ENCODE measurements at regions not wholly inside any gene's neighbourhood (a gene's known extent, or its start where the extent isn't known, plus 50 kb on each side); places are given as distances from the start of the nearest gene placed in this dataset.
A peak's percentile ranks its signal among the peaks of the same experiment; 100 is the strongest.

DNA sequence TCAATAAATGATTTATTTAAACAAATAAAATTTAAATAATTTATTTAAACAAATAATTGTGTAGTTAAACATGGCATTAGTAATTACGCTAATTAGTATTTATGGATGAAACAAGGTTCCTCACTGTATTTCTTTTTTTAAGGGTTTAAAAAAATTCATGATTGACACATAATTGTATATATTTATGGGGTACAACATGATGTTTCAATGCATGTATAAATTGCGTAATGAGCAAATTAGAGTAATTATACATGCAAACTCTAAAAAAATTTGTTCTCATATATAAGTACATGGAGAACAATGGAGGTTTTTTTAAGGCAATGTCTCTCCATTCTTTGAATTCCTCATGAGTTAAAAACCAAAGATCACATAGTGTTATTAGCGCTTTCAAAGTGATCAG, 115.7 kb upstream of the KLF3 start:
- Histone ChIP-seq H3K4me3 (ENCODE audit: low read depth, low read length) (no peak overlapping the region), H3K27ac (ENCODE audit: low read depth, low read length) (no peak overlapping the region), H2AFZ (ENCODE audit: low read length, unreplicated experiment) (no peak overlapping the region), H3K36me3 (ENCODE audit: insufficient read depth, low read length) (no peaks in the 10 kb centered on the region), H3K27me3 (ENCODE audit: insufficient read depth, low read length) (no peaks in the 10 kb centered on the region; the same call in 1 of the 2 replicates), H3K79me2 (ENCODE audit: control insufficient read depth, insufficient read depth, low read length, unreplicated experiment) (no peaks in the 10 kb centered on the region), H3K4me1 (ENCODE audit: control insufficient read depth, insufficient read depth, low read length, unreplicated experiment) (no peaks in the 10 kb centered on the region)

DNA sequence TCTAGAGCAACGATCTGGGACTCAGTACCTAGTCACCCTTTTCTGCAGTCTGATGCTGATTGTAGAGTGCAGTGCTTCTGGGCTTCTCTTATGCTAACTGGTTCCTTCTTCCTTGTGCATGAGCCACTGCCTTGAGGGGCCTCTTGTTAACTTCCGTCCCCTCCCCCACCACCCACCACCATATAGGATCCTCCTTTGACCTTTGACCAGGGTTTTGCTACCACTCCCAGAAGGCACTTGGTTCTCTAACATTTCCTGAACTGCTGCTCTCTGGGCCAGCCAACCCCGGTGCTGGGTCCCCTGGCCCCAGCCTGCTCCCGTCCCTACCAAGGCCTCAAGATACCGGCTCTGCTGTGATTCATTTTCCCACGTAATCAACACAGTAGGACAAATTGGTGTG, 104.6 kb upstream of the KLF3 start:
- Histone ChIP-seq H3K4me3 (ENCODE audit: low read depth, low read length) (no peak overlapping the region), H3K79me2 (ENCODE audit: control insufficient read depth, insufficient read depth, low read length, unreplicated experiment) (no peaks in the 10 kb centered on the region), H3K4me1 (ENCODE audit: control insufficient read depth, insufficient read depth, low read length, unreplicated experiment) (peaks cover 11% of the 10 kb centered on the region), H2AFZ (ENCODE audit: low read length, unreplicated experiment) (no peak overlapping the region), H3K27me3 (ENCODE audit: insufficient read depth, low read length) (no peaks in the 10 kb centered on the region), H3K36me3 (ENCODE audit: insufficient read depth, low read length) (no peaks in the 10 kb centered on the region), H3K27ac (ENCODE audit: low read depth, low read length) (no peak overlapping the region)

DNA sequence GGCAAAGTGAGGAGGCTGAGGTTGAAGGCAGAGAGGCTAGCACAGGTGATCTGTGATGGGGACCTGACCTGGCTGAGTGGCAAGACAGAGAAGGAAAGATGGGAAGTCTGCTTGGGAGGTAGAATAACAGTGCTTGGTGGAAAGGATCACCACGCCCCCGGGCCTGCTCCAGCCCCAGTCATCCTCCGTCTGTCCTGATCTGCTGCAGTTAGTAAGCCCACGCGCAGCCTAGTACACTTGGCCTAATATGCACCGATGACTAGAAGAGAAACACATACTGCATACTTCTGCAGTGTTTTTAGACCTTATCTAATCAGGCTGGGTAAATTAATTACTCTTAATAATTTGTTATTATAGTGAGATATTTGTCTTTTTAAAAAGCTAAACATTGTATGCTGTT, 103.7 kb upstream of the KLF3 start:
- no peak overlapping the region for H2AFZ ChIP-seq (ENCODE audit: low read length, unreplicated experiment)
- H3K79me2 ChIP-seq (ENCODE audit: control insufficient read depth, insufficient read depth, low read length, unreplicated experiment): no peaks in the 10 kb centered on the region
- H3K4me3 ChIP-seq (ENCODE audit: low read depth, low read length): no peak overlapping the region
- H3K27me3 ChIP-seq (ENCODE audit: insufficient read depth, low read length): no peaks in the 10 kb centered on the region
- no peaks in the 10 kb centered on the region for H3K36me3 ChIP-seq (ENCODE audit: insufficient read depth, low read length)
- no peak overlapping the region for H3K27ac ChIP-seq (ENCODE audit: low read depth, low read length)
- peaks cover 18% of the 10 kb centered on the region for H3K4me1 ChIP-seq (ENCODE audit: control insufficient read depth, insufficient read depth, low read length, unreplicated experiment)

DNA sequence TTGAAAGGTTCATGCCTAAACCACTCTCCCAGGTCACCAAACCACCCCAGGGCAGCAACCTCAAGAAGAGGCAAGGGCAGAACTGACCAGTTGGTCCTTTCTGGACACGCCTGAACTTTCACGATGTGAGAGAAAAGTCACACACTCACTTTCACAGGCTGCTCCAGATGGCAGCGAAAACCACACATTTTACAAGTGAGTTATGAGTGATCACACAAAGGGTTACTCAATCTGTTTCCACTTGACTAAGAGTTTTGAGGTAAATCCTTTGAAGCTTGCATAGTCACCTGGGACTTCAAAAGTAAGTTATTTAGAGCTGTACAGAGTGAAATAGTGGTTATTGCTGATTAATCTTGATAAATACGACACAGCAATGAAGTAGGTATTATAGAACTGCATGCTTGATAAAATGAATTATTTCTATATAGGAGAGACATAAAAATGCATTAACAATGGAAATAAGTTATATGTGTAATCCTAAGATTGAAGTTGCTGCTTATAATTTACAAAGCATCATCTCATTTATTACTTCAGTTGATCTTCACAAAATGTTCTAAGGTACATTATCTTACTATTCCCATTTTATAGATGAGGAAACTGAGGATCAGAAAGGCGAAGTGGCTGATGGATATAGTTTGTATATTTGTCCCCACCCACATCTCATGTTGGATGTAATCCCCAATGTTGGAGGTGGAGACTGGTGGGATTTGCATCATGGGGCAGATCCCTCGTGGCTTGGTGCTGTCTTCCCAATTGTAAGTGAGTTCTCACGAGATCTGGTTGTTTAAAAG, 103.0 kb upstream of the KLF3 start:
- no peak overlapping the region for H2AFZ ChIP-seq (ENCODE audit: low read length, unreplicated experiment)
- H3K4me1 ChIP-seq (ENCODE audit: control insufficient read depth, insufficient read depth, low read length, unreplicated experiment): peaks cover 24% of the 10 kb centered on the region
- H3K4me3 ChIP-seq (ENCODE audit: low read depth, low read length): no peak overlapping the region
- no peak overlapping the region for H3K27ac ChIP-seq (ENCODE audit: low read depth, low read length)
- no peaks in the 10 kb centered on the region for H3K27me3 ChIP-seq (ENCODE audit: insufficient read depth, low read length)
- no peaks in the 10 kb centered on the region for H3K79me2 ChIP-seq (ENCODE audit: control insufficient read depth, insufficient read depth, low read length, unreplicated experiment)
- H3K36me3 ChIP-seq (ENCODE audit: insufficient read depth, low read length): no peaks in the 10 kb centered on the region

DNA sequence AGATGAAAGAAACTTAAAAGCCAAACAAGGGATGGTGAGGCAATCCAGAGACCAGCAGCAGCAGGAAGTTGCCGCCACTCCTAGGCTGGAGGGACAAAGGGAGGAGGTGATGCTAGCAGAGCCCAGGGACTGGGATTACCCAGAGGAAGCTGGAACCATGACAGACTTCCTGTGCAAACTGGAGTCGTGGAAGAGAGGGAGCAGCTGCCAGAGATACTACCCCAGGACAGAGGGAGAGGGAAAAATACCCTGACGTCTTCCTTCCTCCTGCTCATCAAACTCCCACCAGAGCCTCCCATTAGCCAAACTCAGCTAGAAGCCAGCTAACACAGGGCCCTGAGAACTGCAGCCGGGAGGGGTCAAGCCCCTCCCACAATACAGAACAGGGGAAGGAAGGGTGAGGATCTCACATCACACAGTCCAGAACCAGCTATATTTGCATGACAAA, 101.2 kb upstream of the KLF3 start:
- no peaks in the 10 kb centered on the region for H3K27me3 ChIP-seq (ENCODE audit: insufficient read depth, low read length)
- H3K4me3 ChIP-seq (ENCODE audit: low read depth, low read length): no peak overlapping the region
- peaks cover 40% of the 10 kb centered on the region for H3K4me1 ChIP-seq (ENCODE audit: control insufficient read depth, insufficient read depth, low read length, unreplicated experiment)
- no peak overlapping the region for H3K27ac ChIP-seq (ENCODE audit: low read depth, low read length)
- no peaks in the 10 kb centered on the region for H3K36me3 ChIP-seq (ENCODE audit: insufficient read depth, low read length)
- peak overlapping the region; percentile 20 for H2AFZ ChIP-seq (ENCODE audit: low read length, unreplicated experiment)
- H3K79me2 ChIP-seq (ENCODE audit: control insufficient read depth, insufficient read depth, low read length, unreplicated experiment): no peaks in the 10 kb centered on the region

DNA sequence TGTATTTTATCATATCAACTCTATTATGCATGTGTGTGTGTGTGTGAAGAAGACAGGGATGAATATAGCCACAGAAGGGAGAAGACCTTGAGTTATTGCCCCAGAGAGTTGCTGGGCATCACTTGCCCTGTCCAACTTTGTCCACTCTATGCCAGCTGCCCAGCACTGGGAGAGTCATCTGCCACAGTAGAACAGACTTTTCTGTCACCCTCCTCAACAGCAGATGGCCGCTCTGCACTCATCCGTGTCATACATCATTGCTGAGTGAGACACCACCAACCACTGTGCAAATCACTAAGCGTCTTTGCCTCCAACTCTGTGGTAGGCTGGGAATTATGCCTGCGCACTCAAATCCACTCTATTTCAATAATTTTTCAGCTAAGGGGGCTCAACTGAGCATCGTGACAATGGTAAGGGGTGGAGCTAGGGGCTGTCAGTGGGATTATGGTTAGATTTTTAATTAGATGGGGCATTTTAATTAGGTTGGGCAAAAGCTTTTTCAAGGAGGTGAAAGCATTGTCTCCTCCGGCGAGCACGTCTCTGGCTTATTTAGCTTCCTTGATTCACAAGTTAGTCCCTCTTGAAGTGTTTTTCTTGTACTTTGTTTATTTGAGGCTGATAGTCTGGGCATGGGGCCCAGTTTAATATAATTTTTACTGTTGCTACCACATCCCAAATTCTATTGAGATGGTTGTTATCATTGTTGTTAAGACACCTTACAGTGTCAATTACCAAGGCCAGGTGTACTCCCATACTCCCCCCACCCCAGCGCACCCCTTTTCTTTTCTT, 100.1 kb upstream of the KLF3 start:
- Histone ChIP-seq H3K4me3 (ENCODE audit: low read depth, low read length) (no peak overlapping the region), H3K79me2 (ENCODE audit: control insufficient read depth, insufficient read depth, low read length, unreplicated experiment) (no peaks in the 10 kb centered on the region), H3K27me3 (ENCODE audit: insufficient read depth, low read length) (no peaks in the 10 kb centered on the region), H2AFZ (ENCODE audit: low read length, unreplicated experiment) (no peak overlapping the region), H3K36me3 (ENCODE audit: insufficient read depth, low read length) (no peaks in the 10 kb centered on the region), H3K4me1 (ENCODE audit: control insufficient read depth, insufficient read depth, low read length, unreplicated experiment) (peaks cover 42% of the 10 kb centered on the region), H3K27ac (ENCODE audit: low read depth, low read length) (no peak overlapping the region)

DNA sequence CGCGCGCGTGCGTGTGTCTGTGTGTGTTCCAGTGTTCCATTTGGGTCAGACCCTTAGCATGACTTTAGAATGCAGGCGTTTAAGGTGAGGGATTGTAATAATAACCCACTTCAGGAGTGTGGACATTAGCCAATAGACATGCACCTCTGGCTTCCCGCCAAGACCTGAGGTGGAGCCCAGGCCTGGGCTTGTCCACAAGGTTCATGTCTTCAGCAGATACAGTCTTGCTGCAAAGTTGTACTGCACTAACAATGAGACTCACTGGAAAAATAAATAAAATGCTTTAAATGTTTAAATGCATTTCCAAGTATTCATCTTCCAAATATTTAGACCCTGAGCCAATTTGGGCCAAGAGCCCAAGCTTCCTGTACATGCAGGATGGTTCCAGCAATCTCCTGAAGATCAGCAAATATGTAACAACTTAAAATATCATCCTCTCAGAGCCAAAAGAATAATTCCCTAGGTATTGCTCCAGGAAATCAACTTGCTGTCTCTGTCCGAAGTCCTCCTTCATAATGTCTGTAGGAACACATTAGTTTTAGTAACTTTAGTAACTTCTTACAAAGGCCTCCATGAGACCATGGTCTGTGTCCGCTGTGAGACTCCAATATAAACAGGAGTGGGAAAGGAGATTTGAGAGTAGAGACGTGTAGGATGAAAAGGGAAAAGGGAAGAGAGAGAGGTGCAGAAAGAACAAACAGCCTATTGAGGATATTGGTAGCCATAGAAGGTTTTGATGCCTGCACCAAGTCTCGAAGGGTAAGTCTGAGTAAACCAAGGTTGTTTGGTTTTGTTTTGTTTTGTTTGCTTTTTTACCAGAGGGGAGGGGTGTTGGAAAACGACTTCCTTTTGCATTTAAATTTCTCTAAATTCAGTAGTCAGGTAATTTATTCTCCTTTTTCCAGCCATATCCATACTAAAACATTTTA, 98.5 kb upstream of the KLF3 start:
- H3K27ac ChIP-seq (ENCODE audit: low read depth, low read length): peak overlapping the region; percentile 51
- no peaks in the 10 kb centered on the region for H3K79me2 ChIP-seq (ENCODE audit: control insufficient read depth, insufficient read depth, low read length, unreplicated experiment)
- peaks cover 42% of the 10 kb centered on the region for H3K4me1 ChIP-seq (ENCODE audit: control insufficient read depth, insufficient read depth, low read length, unreplicated experiment)
- H3K36me3 ChIP-seq (ENCODE audit: insufficient read depth, low read length): no peaks in the 10 kb centered on the region
- H3K4me3 ChIP-seq (ENCODE audit: low read depth, low read length): peak overlapping the region; percentile 47
- H3K27me3 ChIP-seq (ENCODE audit: insufficient read depth, low read length): no peaks in the 10 kb centered on the region
- peak overlapping the region; percentile 84 for H2AFZ ChIP-seq (ENCODE audit: low read length, unreplicated experiment)

DNA sequence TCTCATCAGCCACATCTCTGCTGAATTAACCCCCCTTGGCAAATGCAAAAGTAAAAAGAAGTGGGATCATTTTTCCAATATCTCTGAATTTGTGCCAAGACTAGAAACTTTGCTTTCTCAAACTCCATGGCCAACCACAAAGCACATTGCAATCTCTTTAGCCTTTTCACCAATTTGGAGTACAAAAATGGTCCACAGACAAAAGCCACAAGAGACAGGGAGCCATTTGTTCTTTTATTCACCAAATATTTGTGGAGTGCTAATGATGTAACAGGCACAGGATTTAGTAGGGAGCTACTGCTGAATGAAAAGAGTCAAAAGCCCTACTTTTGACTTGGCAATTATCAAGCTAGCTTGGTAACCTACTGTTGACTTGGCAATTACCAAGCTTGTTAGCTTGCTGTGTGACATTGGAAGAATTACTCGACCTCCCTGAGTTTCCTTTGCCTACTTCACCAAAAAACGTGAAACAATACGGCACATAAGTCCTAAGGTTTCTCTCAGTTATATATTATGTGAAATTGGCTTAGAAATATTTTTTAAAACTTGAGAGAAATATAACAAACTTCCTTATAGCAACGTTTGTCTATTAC, 97.1 kb upstream of the KLF3 start:
- no peak overlapping the region for H3K4me3 ChIP-seq (ENCODE audit: low read depth, low read length)
- H3K27me3 ChIP-seq (ENCODE audit: insufficient read depth, low read length): no peaks in the 10 kb centered on the region
- no peak overlapping the region for H2AFZ ChIP-seq (ENCODE audit: low read length, unreplicated experiment)
- no peak overlapping the region for H3K27ac ChIP-seq (ENCODE audit: low read depth, low read length)
- no peaks in the 10 kb centered on the region for H3K36me3 ChIP-seq (ENCODE audit: insufficient read depth, low read length)
- H3K79me2 ChIP-seq (ENCODE audit: control insufficient read depth, insufficient read depth, low read length, unreplicated experiment): no peaks in the 10 kb centered on the region
- H3K4me1 ChIP-seq (ENCODE audit: control insufficient read depth, insufficient read depth, low read length, unreplicated experiment): peaks cover 42% of the 10 kb centered on the region

DNA sequence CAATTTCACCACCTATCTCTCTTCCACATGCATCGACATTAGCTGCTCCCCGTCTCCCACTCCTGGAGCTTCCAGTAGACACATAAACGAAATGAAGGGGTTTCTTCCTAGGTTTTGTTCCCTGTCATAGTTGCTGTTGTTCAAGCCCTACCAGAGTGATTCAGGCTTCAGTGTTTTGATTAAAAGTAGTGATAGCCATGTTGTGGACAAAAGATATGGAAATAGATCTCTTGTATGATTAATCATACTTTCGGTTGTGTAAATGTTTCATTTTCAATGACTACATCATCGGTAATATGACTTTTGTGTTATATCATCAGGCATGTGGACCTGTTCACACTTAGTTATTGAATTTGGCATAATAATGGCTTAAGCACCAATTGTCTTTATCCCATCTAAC, 96.5 kb upstream of the KLF3 start:
- Histone ChIP-seq H3K36me3 (ENCODE audit: insufficient read depth, low read length) (no peaks in the 10 kb centered on the region), H3K4me1 (ENCODE audit: control insufficient read depth, insufficient read depth, low read length, unreplicated experiment) (peaks cover 39% of the 10 kb centered on the region), H3K79me2 (ENCODE audit: control insufficient read depth, insufficient read depth, low read length, unreplicated experiment) (no peaks in the 10 kb centered on the region), H2AFZ (ENCODE audit: low read length, unreplicated experiment) (no peak overlapping the region), H3K27me3 (ENCODE audit: insufficient read depth, low read length) (no peaks in the 10 kb centered on the region), H3K4me3 (ENCODE audit: low read depth, low read length) (no peak overlapping the region), H3K27ac (ENCODE audit: low read depth, low read length) (no peak overlapping the region)

DNA sequence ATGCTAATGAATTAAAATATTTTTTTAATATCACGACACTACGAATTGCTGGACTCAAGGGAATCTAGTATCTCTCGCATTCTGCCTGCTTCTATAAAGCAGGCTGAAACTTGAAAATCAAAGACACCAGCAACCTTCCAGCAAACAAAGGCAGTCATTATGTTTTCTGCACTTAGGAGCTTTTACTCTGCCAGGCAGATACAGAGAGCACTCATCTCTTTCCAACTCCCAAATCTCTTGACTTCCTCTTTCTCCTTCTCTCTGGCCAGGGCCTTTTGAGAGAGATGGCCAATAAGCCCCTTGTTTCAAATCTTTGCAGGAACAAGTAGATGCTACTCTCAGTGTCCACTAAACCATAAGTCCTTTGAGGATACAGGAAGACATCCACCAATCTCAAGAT, 95.2 kb upstream of the KLF3 start:
- peaks cover 31% of the 10 kb centered on the region for H3K4me1 ChIP-seq (ENCODE audit: control insufficient read depth, insufficient read depth, low read length, unreplicated experiment)
- no peak overlapping the region for H2AFZ ChIP-seq (ENCODE audit: low read length, unreplicated experiment)
- H3K79me2 ChIP-seq (ENCODE audit: control insufficient read depth, insufficient read depth, low read length, unreplicated experiment): no peaks in the 10 kb centered on the region
- H3K27me3 ChIP-seq (ENCODE audit: insufficient read depth, low read length): no peaks in the 10 kb centered on the region
- H3K4me3 ChIP-seq (ENCODE audit: low read depth, low read length): no peak overlapping the region
- H3K36me3 ChIP-seq (ENCODE audit: insufficient read depth, low read length): no peaks in the 10 kb centered on the region
- no peak overlapping the region for H3K27ac ChIP-seq (ENCODE audit: low read depth, low read length)

All from ACC112 (cell line).